ENCODE measurements at regions not wholly inside any gene's neighbourhood (a gene's known extent, or its start where the extent isn't known, plus 50 kb on each side); places are given as distances from the start of the nearest gene placed in this dataset.

- Histone ChIP-seq H3K27me3 (ENCODE audit: insufficient read depth, low read length) (peaks cover 2% of the 10 kb centered on the region), H2AFZ (ENCODE audit: low read length) (peak overlapping the region; percentile 6), H3K79me2 (ENCODE audit: insufficient read depth, low read length) (no peaks in the 10 kb centered on the region), H3K4me3 (ENCODE audit: insufficient read depth, low read length) (no peak overlapping the region), H4K20me1 (ENCODE audit: insufficient read depth, low read length) (no peaks in the 10 kb centered on the region), H3K36me3 (ENCODE audit: insufficient read depth, low read length) (no peaks in the 10 kb centered on the region), H3K4me2 (ENCODE audit: insufficient read depth, low read length) (peak overlapping the region; percentile 25), H3K9me3 (ENCODE audit: low read depth, low read length) (no peaks in the 10 kb centered on the region), H3K4me1 (ENCODE audit: insufficient read depth, low read length) (peaks cover 6% of the 10 kb centered on the region), H3K27ac (ENCODE audit: low read depth, low read length) (no peak overlapping the region)
- TF ChIP-seq, protein P1, sequence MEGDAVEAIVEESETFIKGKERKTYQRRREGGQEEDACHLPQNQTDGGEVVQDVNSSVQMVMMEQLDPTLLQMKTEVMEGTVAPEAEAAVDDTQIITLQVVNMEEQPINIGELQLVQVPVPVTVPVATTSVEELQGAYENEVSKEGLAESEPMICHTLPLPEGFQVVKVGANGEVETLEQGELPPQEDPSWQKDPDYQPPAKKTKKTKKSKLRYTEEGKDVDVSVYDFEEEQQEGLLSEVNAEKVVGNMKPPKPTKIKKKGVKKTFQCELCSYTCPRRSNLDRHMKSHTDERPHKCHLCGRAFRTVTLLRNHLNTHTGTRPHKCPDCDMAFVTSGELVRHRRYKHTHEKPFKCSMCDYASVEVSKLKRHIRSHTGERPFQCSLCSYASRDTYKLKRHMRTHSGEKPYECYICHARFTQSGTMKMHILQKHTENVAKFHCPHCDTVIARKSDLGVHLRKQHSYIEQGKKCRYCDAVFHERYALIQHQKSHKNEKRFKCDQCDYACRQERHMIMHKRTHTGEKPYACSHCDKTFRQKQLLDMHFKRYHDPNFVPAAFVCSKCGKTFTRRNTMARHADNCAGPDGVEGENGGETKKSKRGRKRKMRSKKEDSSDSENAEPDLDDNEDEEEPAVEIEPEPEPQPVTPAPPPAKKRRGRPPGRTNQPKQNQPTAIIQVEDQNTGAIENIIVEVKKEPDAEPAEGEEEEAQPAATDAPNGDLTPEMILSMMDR (IDR thresholded peaks at IDR 0.05; ENCODE audit: extremely low read depth, low read depth, low read length): no peak
- peak; percentile 34 for DNase-seq (ENCODE audit: insufficient read length, low spot score, missing footprints)
Observed at GRCh38 chr1:219676012-219676765, 63.3 kb upstream of the ZC3H11B start.

GRCh38 chr1:219670426-219671149, 57.7 kb upstream of the ZC3H11B start:
- H4K20me1 ChIP-seq (ENCODE audit: insufficient read depth, low read length): no peaks in the 10 kb centered on the region
- H3K79me2 ChIP-seq (ENCODE audit: insufficient read depth, low read length): no peaks in the 10 kb centered on the region
- TF ChIP-seq, protein P1 (IDR thresholded peaks at IDR 0.05; ENCODE audit: extremely low read depth, low read depth, low read length): no peak
- peaks cover 2% of the 10 kb centered on the region for H3K27me3 ChIP-seq (ENCODE audit: insufficient read depth, low read length)
- no peak overlapping the region for H2AFZ ChIP-seq (ENCODE audit: low read length)
- no peak overlapping the region for H3K27ac ChIP-seq (ENCODE audit: low read depth, low read length)
- peaks cover 14% of the 10 kb centered on the region for H3K4me1 ChIP-seq (ENCODE audit: insufficient read depth, low read length)
- H3K9me3 ChIP-seq (ENCODE audit: low read depth, low read length): no peaks in the 10 kb centered on the region
- peak overlapping the region; percentile 3 for H3K4me2 ChIP-seq (ENCODE audit: insufficient read depth, low read length)
- DNase-seq (ENCODE audit: insufficient read length, low spot score, missing footprints): no peak
- no peak overlapping the region for H3K4me3 ChIP-seq (ENCODE audit: insufficient read depth, low read length)
- H3K36me3 ChIP-seq (ENCODE audit: insufficient read depth, low read length): no peaks in the 10 kb centered on the region

DNA sequence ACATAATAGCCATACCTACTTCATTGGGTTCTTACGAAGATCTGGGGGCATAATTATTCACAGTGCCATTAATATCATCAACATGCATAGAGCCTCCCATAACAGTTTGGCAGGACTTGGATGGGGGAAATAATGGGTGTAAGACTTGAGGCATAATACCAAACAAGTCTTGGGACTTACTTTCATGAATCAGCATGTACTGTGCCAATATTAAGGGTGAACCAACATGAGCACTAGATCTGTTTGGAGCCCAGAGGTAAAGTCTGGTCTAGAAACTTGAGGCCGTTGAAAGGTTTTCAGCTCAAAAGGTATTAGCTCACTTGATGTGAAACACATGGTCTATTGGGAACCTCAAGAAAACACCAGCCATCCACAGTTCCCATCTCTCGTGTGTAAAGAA, 56.7 kb upstream of the ZC3H11B start:
- no peaks in the 10 kb centered on the region for H4K20me1 ChIP-seq (ENCODE audit: insufficient read depth, low read length)
- peaks cover 2% of the 10 kb centered on the region for H3K27me3 ChIP-seq (ENCODE audit: insufficient read depth, low read length)
- DNase-seq (ENCODE audit: insufficient read length, low spot score, missing footprints): no peak
- H3K27ac ChIP-seq (ENCODE audit: low read depth, low read length): no peak overlapping the region
- no peaks in the 10 kb centered on the region for H3K79me2 ChIP-seq (ENCODE audit: insufficient read depth, low read length)
- H2AFZ ChIP-seq (ENCODE audit: low read length): no peak overlapping the region
- peaks cover 15% of the 10 kb centered on the region for H3K4me1 ChIP-seq (ENCODE audit: insufficient read depth, low read length)
- H3K36me3 ChIP-seq (ENCODE audit: insufficient read depth, low read length): no peaks in the 10 kb centered on the region
- TF ChIP-seq, protein P1 (IDR thresholded peaks at IDR 0.05; ENCODE audit: extremely low read depth, low read depth, low read length): no peak
- no peak overlapping the region for H3K4me3 ChIP-seq (ENCODE audit: insufficient read depth, low read length)
- H3K9me3 ChIP-seq (ENCODE audit: low read depth, low read length): no peaks in the 10 kb centered on the region
- no peak overlapping the region for H3K4me2 ChIP-seq (ENCODE audit: insufficient read depth, low read length)

GRCh38 chr1:219669042-219669441, 56.1 kb upstream of the ZC3H11B start:
- H3K4me3 ChIP-seq (ENCODE audit: insufficient read depth, low read length): no peak overlapping the region
- no peak overlapping the region for H3K4me2 ChIP-seq (ENCODE audit: insufficient read depth, low read length)
- H3K27me3 ChIP-seq (ENCODE audit: insufficient read depth, low read length): peaks cover 2% of the 10 kb centered on the region
- TF ChIP-seq, protein P1 (IDR thresholded peaks at IDR 0.05; ENCODE audit: extremely low read depth, low read depth, low read length): no peak
- H2AFZ ChIP-seq (ENCODE audit: low read length): no peak overlapping the region
- no peaks in the 10 kb centered on the region for H3K79me2 ChIP-seq (ENCODE audit: insufficient read depth, low read length)
- no peaks in the 10 kb centered on the region for H3K9me3 ChIP-seq (ENCODE audit: low read depth, low read length)
- DNase-seq (ENCODE audit: insufficient read length, low spot score, missing footprints): no peak
- H4K20me1 ChIP-seq (ENCODE audit: insufficient read depth, low read length): no peaks in the 10 kb centered on the region
- no peak overlapping the region for H3K27ac ChIP-seq (ENCODE audit: low read depth, low read length)
- H3K36me3 ChIP-seq (ENCODE audit: insufficient read depth, low read length): no peaks in the 10 kb centered on the region
- peaks cover 15% of the 10 kb centered on the region for H3K4me1 ChIP-seq (ENCODE audit: insufficient read depth, low read length)

All from osteoblast (primary cell).